Ishikawa (cell line): ENCODE measurements at regions not wholly inside any gene's neighbourhood (a gene's known extent, or its start where the extent isn't known, plus 50 kb on each side); places are given as distances from the start of the nearest gene placed in this dataset.

ENCODE experiments used
- CEBPB ChIP-seq: IDR thresholded peaks from 2 replicates; pipeline ENCODE4 v1.6.1; 2012
- CREB1 ChIP-seq: IDR thresholded peaks from 2 replicates; pipeline ENCODE4 v1.6.1; 2012; ENCODE audit warnings: low read depth
- EGR1 ChIP-seq: IDR thresholded peaks from 2 replicates; pipeline ENCODE4 v1.6.1; 2012
- EP300 ChIP-seq: IDR thresholded peaks from 2 replicates; pipeline ENCODE4 v1.6.1; 2012; ENCODE audit warnings: borderline replicate concordance
- FOXM1 ChIP-seq: IDR thresholded peaks from 2 replicates; pipeline ENCODE4 v1.6.1; 2012; ENCODE audit warnings: low read depth, borderline replicate concordance
- MAX ChIP-seq: IDR thresholded peaks from 2 replicates; pipeline ENCODE4 v1.6.1; 2012
- NFIC ChIP-seq: IDR thresholded peaks from 2 replicates; pipeline ENCODE4 v1.6.1; 2012
- RAD21 ChIP-seq: IDR thresholded peaks from 2 replicates; pipeline ENCODE4 v1.6.1; 2012; ENCODE audit warnings: low read depth
- TAF1 ChIP-seq: IDR thresholded peaks from 2 replicates; pipeline ENCODE4 v1.6.1; 2012; ENCODE audit warnings: low read depth, mild to moderate bottlenecking
- TCF12 ChIP-seq: IDR thresholded peaks from 2 replicates; pipeline ENCODE4 v1.6.1; 2012; ENCODE audit warnings: low read depth
- TEAD4 ChIP-seq: IDR thresholded peaks from 2 replicates; pipeline ENCODE4 v1.6.1; 2012
- USF1 ChIP-seq: IDR thresholded peaks from 2 replicates; pipeline ENCODE4 v1.6.1; 2012
- YY1 ChIP-seq: IDR thresholded peaks from 2 replicates; pipeline ENCODE4 v1.6.1; 2012; ENCODE audit warnings: low read depth
- ZBTB7A ChIP-seq: IDR thresholded peaks from 2 replicates; pipeline ENCODE4 v1.6.1; 2012; ENCODE audit warnings: low read depth
- TF ChIP-seq, protein P1 (sequence below): IDR thresholded peaks from 2 replicates; pipeline ENCODE4 v1.6.1; 2012; ENCODE audit warnings: low read depth, mild to moderate bottlenecking

- TF ChIP-seq CREB1 (no peak), CEBPB (no peak), RAD21 (no peak), TEAD4 (no peak), TCF12 (no peak), EP300 (no peak)
Observed at GRCh38 chr4:160928482-160928881, 1235.3 kb downstream of the FSTL5 start.

DNA sequence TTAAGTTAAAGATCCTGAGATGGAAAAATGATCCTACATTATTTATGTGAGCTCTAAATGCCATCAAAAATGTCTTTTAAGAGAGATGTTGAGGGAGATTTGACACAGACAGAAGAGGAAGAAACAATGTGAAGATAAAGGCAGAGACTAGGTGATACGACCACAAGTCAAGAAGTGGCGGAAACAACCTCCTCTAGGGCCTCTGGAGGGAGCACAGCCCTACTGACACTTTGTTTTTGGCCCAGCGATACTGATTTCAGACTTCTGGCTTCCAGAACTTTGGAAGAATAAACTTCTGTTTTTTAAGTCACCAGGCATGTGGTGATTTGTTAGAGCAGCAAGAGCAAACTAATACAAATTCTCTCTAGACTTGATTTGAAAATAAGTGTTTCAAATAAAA, 1216.1 kb downstream of the FSTL5 start:
- TF ChIP-seq YY1 (no peak), ZBTB7A (no peak), NFIC (no peak), CEBPB (no peak), TAF1 (no peak), TEAD4 (no peak), CREB1 (no peak), EGR1 (no peak), EP300 (no peak), TCF12 (no peak), MAX (no peak), RAD21 (no peak), FOXM1 (no peak)
- TF ChIP-seq, protein P1, sequence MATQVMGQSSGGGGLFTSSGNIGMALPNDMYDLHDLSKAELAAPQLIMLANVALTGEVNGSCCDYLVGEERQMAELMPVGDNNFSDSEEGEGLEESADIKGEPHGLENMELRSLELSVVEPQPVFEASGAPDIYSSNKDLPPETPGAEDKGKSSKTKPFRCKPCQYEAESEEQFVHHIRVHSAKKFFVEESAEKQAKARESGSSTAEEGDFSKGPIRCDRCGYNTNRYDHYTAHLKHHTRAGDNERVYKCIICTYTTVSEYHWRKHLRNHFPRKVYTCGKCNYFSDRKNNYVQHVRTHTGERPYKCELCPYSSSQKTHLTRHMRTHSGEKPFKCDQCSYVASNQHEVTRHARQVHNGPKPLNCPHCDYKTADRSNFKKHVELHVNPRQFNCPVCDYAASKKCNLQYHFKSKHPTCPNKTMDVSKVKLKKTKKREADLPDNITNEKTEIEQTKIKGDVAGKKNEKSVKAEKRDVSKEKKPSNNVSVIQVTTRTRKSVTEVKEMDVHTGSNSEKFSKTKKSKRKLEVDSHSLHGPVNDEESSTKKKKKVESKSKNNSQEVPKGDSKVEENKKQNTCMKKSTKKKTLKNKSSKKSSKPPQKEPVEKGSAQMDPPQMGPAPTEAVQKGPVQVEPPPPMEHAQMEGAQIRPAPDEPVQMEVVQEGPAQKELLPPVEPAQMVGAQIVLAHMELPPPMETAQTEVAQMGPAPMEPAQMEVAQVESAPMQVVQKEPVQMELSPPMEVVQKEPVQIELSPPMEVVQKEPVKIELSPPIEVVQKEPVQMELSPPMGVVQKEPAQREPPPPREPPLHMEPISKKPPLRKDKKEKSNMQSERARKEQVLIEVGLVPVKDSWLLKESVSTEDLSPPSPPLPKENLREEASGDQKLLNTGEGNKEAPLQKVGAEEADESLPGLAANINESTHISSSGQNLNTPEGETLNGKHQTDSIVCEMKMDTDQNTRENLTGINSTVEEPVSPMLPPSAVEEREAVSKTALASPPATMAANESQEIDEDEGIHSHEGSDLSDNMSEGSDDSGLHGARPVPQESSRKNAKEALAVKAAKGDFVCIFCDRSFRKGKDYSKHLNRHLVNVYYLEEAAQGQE = no peak

GRCh38 chr4:160956875-160957274, 1206.9 kb downstream of the FSTL5 start:
- no peak for TF ChIP-seq NFIC
- TF ChIP-seq TCF12 = no peak
- TF ChIP-seq YY1 = no peak
- no peak for TF ChIP-seq MAX

DNA sequence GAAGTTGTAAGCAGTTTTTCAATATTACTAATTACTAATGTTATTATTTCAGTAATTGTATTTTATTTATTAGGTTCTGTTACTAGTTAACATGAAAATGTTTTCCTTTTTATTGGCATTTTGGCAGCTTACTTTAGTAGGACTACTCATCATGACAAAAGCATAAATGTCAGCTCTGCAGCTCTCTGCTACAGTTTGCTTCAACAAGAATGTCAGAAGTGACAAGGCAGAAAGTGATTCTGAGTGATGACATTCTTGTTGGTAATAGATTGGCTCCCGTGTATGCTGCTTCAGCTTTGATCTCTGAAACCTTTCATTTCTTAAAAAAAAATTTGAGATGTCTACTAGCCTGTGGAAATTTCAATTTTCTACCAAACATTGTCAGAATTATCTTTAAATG, 1193.9 kb downstream of the FSTL5 start:
- TF ChIP-seq NFIC = no peak
- no peak for TF ChIP-seq EGR1
- no peak for TF ChIP-seq TCF12
- no peak for TF ChIP-seq ZBTB7A
- TF ChIP-seq USF1 = no peak
- no peak for TF ChIP-seq MAX
- no peak for TF ChIP-seq TAF1
- TF ChIP-seq YY1 = no peak
- TF ChIP-seq TEAD4 = no peak
- TF ChIP-seq, protein P1 = no peak
- TF ChIP-seq CEBPB = no peak
- TF ChIP-seq RAD21 = no peak
- no peak for TF ChIP-seq FOXM1
- TF ChIP-seq CREB1 = no peak
- no peak for TF ChIP-seq EP300

GRCh38 chr4:160980091-160980490, 1183.7 kb downstream of the FSTL5 start:
- no peak for TF ChIP-seq FOXM1
- TF ChIP-seq MAX = no peak
- TF ChIP-seq, protein P1 = no peak
- TF ChIP-seq TCF12 = no peak
- no peak for TF ChIP-seq EGR1
- TF ChIP-seq USF1 = no peak
- no peak for TF ChIP-seq TAF1
- TF ChIP-seq CREB1 = no peak
- TF ChIP-seq TEAD4 = no peak
